ENCODE measurements at regions not wholly inside any gene's neighbourhood (a gene's known extent, or its start where the extent isn't known, plus 50 kb on each side); places are given as distances from the start of the nearest gene placed in this dataset.
A peak's percentile ranks its signal among the peaks of the same experiment; 100 is the strongest.

DNA sequence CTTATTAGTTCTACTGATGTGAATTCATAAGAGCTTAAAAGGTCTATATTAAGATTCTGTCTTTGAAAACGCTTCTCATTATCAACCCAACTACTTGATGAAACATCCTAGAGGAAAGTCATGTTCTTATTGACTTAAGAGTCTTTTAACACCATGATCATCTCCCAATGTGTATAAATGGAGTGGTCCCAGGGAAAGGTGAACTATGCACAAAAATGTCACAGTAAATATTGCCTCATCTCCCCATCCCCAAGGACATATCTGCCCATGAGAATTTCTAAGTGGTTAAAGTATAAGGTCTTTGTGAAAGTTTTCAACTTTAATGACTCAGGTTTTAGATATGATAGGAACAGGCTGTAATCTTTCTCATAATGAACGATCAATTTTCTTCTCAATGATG is 240.1 kb downstream of the IRS1 start (continued):
- peak; percentile 98 for TF ChIP-seq DPF2 (CRISPR knock-in tag; IDR thresholded peaks at IDR 0.05; ENCODE audit: borderline replicate concordance, low read depth)
- TF ChIP-seq TOPORS (CRISPR knock-in tag; IDR thresholded peaks at IDR 0.05): peak; percentile 71; the same call in 1 of the 2 replicates
- TF ChIP-seq ZNF30 (CRISPR knock-in tag; IDR thresholded peaks at IDR 0.05): no peak
- TF ChIP-seq, protein P1, sequence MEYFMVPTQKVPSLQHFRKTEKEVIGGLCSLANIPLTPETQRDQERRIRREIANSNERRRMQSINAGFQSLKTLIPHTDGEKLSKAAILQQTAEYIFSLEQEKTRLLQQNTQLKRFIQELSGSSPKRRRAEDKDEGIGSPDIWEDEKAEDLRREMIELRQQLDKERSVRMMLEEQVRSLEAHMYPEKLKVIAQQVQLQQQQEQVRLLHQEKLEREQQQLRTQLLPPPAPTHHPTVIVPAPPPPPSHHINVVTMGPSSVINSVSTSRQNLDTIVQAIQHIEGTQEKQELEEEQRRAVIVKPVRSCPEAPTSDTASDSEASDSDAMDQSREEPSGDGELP (IDR thresholded peaks at IDR 0.05; ENCODE audit: borderline replicate concordance, low read depth): peak; percentile 34; the same call in 1 of the 2 replicates
- TF ChIP-seq HDAC1 (CRISPR knock-in tag; IDR thresholded peaks at IDR 0.05): peak; percentile 88
- TF ChIP-seq, protein P2, sequence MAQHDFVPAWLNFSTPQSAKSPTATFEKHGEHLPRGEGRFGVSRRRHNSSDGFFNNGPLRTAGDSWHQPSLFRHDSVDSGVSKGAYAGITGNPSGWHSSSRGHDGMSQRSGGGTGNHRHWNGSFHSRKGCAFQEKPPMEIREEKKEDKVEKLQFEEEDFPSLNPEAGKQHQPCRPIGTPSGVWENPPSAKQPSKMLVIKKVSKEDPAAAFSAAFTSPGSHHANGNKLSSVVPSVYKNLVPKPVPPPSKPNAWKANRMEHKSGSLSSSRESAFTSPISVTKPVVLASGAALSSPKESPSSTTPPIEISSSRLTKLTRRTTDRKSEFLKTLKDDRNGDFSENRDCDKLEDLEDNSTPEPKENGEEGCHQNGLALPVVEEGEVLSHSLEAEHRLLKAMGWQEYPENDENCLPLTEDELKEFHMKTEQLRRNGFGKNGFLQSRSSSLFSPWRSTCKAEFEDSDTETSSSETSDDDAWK (CRISPR knock-in tag; IDR thresholded peaks at IDR 0.05): no peak
- TF ChIP-seq PHF21A (CRISPR knock-in tag; IDR thresholded peaks at IDR 0.05): peak; percentile 88
- TF ChIP-seq TBX3 (IDR thresholded peaks at IDR 0.05; ENCODE audit: borderline replicate concordance): peak; percentile 94
- peak; percentile 96 for TF ChIP-seq IRF2 (CRISPR knock-in tag; IDR thresholded peaks at IDR 0.05)
- TF ChIP-seq CCDC6 (CRISPR knock-in tag; IDR thresholded peaks at IDR 0.05): no peak
- peak; percentile 74 for TF ChIP-seq CBX1 (IDR thresholded peaks at IDR 0.05; ENCODE audit: low read depth)
- no peak for TF ChIP-seq ZFYVE20 (CRISPR knock-in tag; IDR thresholded peaks at IDR 0.05; ENCODE audit: borderline replicate concordance, low read depth)
- TF ChIP-seq RFX3 (CRISPR knock-in tag; IDR thresholded peaks at IDR 0.05): peak; percentile 46; the same call in 1 of the 2 replicates
- peak; percentile 99 for TF ChIP-seq ZNF614 (CRISPR knock-in tag; IDR thresholded peaks at IDR 0.05; ENCODE audit: borderline replicate concordance)
- TF ChIP-seq NFKBIZ (CRISPR knock-in tag; IDR thresholded peaks at IDR 0.05): peak; percentile 96; the same call in 1 of the 2 replicates
- TF ChIP-seq ZNF7 (CRISPR knock-in tag; IDR thresholded peaks at IDR 0.05): 0 out of 2 replicates have a peak, but pooled peaks have one; percentile 33
- TF ChIP-seq ZEB1 (IDR thresholded peaks at IDR 0.05; ENCODE audit: insufficient replicate concordance, low read depth): peak; percentile 85
- no peak for TF ChIP-seq ZNF17 (CRISPR knock-in tag; IDR thresholded peaks at IDR 0.05)
- peak; percentile 84 for TF ChIP-seq NR2F2 (IDR thresholded peaks at IDR 0.05; ENCODE audit: borderline replicate concordance, low read depth)
- peak; percentile 86 for TF ChIP-seq KLF11 (CRISPR knock-in tag; IDR thresholded peaks at IDR 0.05)
- peak; percentile 59; the same call in 1 of the 2 replicates for TF ChIP-seq YEATS4 (CRISPR knock-in tag; IDR thresholded peaks at IDR 0.05; ENCODE audit: borderline replicate concordance)
- peak; percentile 96; the same call in 1 of the 2 replicates for TF ChIP-seq MYNN (CRISPR knock-in tag; IDR thresholded peaks at IDR 0.05; ENCODE audit: low read depth)
- peak; percentile 93 for TF ChIP-seq TRIM24 (CRISPR knock-in tag; IDR thresholded peaks at IDR 0.05)
- no peak for TF ChIP-seq ZBTB3 (CRISPR knock-in tag; IDR thresholded peaks at IDR 0.05; ENCODE audit: borderline replicate concordance, low read depth)
- peak; percentile 62; the same call in 1 of the 2 replicates for TF ChIP-seq FOSL1 (CRISPR knock-in tag; IDR thresholded peaks at IDR 0.05; ENCODE audit: borderline replicate concordance)
- 0 out of 2 replicates have a peak, but pooled peaks have one; percentile 57 for TF ChIP-seq ZNF772 (CRISPR knock-in tag; IDR thresholded peaks at IDR 0.05)
- TF ChIP-seq ISL2 (CRISPR knock-in tag; IDR thresholded peaks at IDR 0.05): peak; percentile 98
- TF ChIP-seq CEBPB (IDR thresholded peaks at IDR 0.05; ENCODE audit: borderline replicate concordance, low read depth, low read length): peak; percentile 97
- peak; percentile 66; the same call in 1 of the 2 replicates for TF ChIP-seq ZMYM3 (CRISPR knock-in tag; IDR thresholded peaks at IDR 0.05)
- no peak for TF ChIP-seq ZNF224 (CRISPR knock-in tag; IDR thresholded peaks at IDR 0.05)
- TF ChIP-seq ZNF589 (CRISPR knock-in tag; conservative IDR thresholded peaks at IDR 0.05): no peak; the same call in 1 of the 2 replicates
- no peak for TF ChIP-seq NFYB (CRISPR knock-in tag; IDR thresholded peaks at IDR 0.05)
- peak; percentile 79 for TF ChIP-seq GATAD1 (CRISPR knock-in tag; IDR thresholded peaks at IDR 0.05)
- peak; percentile 87; the same call in 1 of the 2 replicates for TF ChIP-seq ZMYM2 (CRISPR knock-in tag; IDR thresholded peaks at IDR 0.05)
